ENCODE measurements at regions not wholly inside any gene's neighbourhood (a gene's known extent, or its start where the extent isn't known, plus 50 kb on each side); places are given as distances from the start of the nearest gene placed in this dataset.
A peak's percentile ranks its signal among the peaks of the same experiment; 100 is the strongest.
"Not testable (repeated sequence)": the region's sequence is repeated elsewhere in the genome, so short reads cannot be mapped to it uniquely, and the experiment has no call there.

DNA sequence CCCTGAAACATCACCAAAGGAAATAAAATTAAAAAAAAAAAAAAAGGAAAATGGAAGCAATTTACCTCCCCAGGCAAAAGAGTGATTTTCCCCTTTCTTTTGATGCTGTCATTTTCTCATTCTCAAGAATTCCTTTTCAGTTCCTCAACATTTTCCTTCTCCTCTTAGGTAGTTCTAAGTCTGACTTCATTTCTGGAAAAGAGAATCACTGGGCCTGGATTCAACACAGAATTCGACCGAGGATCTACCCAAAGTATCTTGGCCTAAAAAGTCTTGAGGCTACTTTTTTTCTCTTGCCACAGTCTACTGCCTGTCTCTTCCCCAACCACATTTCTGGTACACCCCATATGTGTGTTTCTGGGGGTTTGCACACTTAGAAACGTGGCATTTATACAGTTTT, 717.8 kb upstream of the TBX3 start:
- DNase-seq (ENCODE audit: low read depth in 2 of 2), result no peak

DNA sequence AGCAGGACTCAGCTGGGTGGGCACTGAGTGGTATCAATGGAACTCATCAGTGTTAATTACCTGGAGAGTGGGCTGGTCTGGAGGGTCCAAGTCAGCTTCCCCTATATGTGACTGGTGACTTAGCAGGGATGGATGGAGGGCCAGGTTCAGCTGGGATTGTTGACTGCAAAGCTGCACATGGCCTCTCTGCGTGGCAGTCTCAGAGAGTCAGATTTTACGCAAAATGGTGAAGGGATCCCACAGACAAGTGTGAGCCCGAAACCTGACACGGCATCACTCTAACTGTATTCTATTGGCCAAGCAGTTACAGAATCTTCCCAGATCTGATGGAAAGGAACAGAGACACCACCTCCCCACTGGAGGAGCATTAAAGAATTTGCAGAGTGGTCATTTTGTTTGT, 716.0 kb upstream of the TBX3 start:
- no peak for DNase-seq (ENCODE audit: low read depth in 2 of 2)

DNA sequence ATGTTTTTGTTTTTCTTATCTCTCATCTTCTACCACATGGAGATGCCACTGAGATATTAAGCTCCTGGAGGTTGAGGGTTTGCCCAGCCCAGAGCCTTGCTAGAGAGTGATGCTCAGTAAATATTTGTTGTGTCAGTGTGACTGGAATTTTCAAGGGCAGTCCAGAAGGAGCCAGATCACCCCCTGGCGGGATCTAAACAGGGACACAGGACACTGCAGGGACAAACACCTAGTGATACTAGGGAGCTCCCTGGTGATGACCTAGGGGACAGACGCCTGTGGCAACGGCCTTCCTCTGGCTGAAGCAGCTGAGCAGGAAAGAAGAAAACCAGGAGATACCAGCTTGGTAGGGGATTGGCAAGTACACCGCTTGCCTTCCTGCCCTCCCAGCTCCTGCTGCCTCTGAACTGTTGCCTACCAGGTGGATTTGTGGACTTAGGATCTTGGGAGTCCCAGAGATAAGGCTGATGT, 714.4 kb upstream of the TBX3 start:
- DNase-seq (ENCODE audit: low read depth in 2 of 2), result no peak

DNA sequence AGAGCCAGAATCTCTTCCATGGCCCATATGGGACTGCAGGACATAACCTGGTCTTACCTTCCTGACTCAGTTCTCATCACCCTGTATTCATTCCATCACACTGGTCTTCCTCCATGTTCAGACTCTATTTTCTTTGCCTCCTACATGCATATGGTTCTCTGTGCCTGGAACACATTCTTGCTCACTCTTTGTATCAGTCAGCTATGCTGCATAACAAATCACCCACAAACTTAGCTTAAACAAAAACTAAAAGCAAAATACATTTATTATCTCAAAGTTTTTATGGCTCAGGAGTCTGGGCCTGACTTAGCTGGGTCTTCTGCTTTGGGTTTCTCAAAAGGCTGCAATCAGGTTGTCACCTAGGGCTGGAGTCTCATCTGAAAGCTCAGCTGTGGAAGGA, 712.6 kb upstream of the TBX3 start:
- DNase-seq (ENCODE audit: low read depth in 2 of 2), result no peak

DNA sequence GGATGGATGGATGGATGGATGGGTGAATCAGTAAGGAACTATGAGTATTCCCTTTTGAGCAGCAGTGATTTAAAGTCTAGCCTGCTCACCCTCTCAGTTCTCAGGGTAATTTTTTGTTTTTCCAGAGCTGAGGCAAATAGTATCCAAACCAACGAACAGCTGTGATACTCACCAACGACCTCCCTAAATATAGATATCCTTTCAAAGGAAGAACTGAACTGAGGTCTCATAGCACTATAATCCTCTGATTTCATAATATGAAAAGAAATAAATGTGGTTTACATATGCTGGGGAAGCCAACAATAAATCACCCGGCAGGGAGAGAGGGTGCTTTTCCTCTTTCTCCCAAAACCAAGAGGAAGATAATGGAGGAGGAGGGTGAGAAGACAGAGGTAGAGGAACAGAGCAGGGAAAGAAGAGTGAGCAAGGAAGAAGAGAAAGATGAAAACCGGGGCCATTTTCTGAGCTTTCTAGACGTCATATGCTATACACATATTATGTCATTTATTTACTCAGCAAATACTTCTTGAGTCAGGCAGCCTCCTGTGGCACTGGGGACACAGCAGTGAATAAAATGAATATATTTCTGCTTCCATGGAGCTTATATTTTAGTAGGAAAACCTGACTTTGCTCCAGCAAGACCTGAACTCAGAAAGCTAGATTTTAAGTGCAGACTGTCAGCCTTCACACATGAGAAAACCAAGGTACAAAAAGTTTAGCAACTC, 710.7 kb upstream of the TBX3 start:
- DNase-seq (ENCODE audit: low read depth in 2 of 2), result peak; percentile 48 to 53

DNA sequence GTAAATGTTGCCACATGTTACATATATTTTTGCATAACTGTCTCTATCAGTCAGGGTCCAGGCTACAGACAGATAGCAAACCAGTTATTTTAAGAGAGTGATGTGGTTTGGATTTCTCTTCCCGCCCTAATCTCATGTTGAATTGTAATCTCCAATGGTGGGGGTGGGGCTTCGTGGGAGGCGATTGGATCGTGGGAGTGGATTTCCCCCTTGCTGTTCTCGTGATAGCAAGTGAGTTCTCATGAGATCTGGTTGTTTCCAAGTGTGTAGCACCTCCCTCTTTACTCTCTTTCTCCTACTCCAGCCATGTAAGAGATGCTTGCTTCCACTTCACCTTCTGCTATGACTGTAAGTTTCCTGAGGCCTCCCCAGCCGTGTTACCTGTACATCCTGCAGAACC, 704.2 kb upstream of the TBX3 start:
- DNase-seq (ENCODE audit: low read depth in 2 of 2), result no peak

DNA sequence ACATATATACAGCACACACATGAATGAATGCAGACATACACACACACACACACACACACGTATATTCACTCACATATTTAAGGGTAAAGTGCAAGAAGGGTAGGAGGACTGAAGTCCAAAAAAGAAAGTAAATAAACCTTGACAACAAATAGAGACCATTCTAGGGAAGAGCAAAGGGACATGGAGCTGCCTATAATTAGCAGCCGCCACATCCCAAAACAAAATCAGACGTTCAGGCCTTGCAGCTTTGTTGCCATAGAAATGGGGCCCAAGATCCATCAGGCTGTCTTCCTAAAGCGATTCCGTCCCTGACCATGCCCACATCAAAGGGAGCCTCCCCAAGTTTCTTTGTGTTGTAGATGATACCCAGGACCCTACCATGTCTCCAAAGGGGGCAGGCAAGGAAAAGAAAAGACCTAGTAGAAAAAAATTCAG, 703.5 kb upstream of the TBX3 start:
- DNase-seq (ENCODE audit: low read depth in 2 of 2), result no peak

DNA sequence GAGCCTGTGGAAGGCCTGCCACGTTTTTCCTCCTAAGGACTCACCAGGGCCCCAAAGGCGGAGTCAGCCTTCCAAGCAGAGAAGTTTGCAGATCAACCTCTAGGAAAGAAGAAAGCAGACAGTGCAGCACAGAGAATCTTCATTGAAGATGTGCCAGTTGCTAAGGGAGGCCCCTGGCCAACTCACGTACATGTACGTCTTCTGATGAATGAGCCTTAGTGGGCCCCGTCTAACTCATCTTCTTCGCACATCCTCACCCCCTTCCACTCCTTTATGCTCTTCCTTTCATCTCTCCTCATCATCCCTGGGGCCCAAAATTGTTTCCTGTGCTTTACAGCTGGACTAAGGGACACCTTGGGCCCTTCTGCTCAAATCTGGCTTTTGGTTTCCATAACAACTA, 703.0 kb upstream of the TBX3 start:
- no peak for DNase-seq (ENCODE audit: low read depth in 2 of 2)

DNA sequence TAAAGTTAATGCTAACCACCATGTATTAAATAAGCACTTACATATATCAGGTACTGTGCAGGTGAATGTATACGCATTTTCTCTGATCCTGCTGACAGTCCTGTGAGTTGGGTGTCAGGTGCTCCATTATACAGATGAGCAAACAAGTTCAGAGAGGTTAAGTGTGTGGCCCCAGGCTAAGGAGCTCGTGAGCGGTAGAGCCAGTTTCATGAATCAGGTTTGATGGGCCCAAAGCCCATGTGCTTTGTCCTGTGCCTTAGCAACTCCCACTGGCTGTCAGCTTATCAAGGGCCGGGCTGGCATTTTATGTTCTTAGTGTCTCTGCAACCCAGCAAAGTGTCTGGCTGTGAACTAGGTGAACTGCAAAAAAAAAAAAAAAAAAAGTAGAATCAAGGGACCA, 701.2 kb upstream of the TBX3 start:
- no peak for DNase-seq (ENCODE audit: low read depth in 2 of 2)

DNA sequence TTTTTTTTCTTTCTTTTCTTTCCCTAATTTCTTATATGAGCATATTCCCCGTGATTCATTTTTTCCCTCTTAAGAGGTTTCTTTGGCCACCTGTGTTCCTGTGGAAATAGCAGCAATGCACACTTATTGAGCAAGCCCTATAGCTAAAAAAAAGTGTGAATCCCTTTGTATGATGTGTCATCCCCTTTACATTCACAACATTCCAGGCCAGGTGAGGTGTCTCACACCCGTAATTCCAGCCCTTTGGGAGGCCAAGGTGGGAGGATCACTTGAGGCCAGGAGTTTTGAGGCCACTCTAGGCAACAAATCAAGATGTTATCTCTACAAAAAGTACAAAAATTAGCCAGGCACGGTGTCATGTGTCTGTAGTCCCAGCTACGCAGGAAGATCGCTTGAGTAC, 700.4 kb upstream of the TBX3 start:
- no peak for DNase-seq (ENCODE audit: low read depth in 2 of 2)

DNA sequence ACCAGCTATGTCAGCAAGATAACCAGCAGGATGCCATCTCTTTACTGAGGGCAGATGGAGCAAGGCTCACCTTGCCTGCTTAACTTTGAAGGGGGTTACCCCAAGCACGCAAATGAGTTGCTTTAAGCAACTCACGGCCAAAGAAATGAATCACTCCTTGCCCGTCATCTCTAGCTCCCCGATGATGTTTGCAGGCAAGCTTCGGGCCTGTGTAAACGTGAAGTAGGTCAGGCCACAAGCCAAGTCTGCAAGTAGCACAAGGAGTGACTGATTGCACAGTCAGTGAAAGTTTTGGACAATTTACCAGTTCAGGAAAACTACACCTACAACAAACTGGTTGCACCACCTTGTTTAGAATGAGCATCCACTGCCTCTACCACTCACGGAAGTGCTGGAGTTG, 699.7 kb upstream of the TBX3 start:
- no peak for DNase-seq (ENCODE audit: low read depth in 2 of 2)

DNA sequence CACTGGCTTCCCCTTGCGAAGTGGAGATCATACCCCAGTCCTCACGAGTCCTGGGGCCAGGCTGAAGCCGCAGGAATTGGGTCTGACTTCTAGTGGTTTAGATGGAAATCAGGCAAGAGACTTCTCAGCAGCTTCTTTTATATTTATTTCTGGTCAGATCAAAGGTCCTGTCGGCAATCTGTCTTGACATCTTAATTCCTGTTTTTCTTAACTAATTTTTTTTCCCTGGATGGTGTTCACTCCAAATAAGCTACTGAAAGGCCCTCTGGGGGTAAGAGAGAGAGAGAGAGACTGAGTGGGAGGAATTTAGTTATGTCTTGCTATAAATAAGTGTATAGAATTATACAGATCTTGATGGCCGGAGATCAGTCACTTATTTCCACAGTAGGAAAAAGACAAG, 698.7 kb upstream of the TBX3 start:
- no peak for DNase-seq (ENCODE audit: low read depth in 2 of 2)

DNA sequence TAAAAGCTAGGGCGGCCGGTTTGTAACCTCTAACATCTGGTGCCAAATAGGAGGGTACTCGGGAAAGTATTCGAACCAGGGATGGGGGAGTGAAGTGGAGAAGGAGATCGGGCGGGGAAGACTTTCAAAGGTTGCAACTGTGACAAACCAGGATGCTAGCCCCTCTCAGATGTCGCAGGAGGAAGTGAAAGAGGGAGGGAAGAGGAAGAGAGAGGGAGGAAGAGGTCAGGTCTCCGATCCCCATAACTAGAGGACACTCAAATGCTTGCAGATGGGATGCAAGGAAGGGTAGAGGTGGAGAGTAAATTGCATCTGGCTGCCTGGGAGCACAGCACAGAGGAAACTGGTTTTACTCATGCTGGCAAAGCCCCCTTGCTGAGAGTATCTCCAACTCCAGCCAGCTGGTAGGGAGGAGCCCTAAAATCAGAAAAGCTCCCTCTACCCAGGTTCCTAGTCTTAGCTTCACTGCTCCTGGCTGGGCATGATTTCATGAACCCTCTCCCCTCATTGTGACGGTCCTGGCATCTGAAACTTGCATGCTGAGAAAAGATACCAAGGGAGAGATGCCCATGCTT, 696.7 kb upstream of the TBX3 start:
- DNase-seq (ENCODE audit: low read depth in 2 of 2), result no peak

DNA sequence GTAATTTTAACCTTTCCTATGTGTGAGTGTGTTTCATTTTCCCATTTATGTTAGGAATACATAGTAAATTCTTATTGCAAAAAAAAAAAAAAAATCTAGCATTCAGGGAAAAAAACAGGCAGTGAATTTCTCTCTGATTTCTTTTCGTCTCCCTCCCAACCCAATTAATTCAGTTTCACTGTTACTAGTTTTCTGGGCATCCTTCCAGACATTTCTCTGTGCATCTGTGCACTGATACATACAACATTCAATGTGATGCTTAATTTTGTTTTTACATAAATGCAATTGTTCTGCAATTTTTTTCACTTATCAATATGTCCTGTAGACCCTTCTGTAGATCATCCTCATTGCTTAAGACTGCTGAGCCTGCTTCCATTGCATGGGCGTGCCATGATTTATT, 694.3 kb upstream of the TBX3 start:
- peak in 1 of 2 experiments; percentile 28 for DNase-seq (ENCODE audit: low read depth in 2 of 2)

DNA sequence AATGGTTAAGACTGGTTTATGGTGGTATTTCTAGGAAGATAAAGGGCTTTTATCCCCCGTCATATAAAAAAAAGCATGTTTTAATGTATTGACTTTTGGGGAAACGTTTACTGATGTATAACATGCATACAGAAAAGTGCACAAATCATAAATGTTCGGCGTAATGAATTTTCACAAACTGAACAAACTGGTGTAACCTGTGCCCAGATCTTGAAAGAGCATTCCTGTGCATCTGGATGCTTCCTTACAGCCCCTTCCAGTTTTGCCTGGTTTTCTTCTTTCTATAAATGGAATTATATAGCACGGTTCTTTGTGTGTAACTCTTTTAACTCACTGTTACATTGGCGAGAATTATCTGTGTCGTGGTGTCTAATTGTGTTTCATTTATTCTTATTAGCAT, 693.8 kb upstream of the TBX3 start:
- no peak for DNase-seq (ENCODE audit: low read depth in 2 of 2)

DNA sequence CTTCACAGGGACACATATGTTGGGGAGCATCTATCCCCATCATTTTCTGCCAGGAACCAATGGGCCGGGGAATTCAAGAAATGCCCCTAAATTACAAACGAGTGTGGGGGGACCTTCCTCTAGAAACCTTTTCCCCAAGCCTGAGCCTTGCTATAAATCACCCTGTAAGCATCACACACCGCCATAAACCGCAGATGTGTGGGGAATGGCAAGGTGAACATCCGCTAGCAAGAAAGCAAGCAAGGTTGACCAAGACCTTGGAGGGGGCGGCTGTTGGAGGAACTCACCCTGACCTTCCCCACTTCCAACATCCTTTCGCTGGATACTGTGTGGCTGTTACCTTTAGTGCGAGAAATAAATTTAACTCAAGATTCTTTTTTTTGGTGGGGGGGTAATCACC, 693.3 kb upstream of the TBX3 start:
- no peak for DNase-seq (ENCODE audit: low read depth in 2 of 2)

DNA sequence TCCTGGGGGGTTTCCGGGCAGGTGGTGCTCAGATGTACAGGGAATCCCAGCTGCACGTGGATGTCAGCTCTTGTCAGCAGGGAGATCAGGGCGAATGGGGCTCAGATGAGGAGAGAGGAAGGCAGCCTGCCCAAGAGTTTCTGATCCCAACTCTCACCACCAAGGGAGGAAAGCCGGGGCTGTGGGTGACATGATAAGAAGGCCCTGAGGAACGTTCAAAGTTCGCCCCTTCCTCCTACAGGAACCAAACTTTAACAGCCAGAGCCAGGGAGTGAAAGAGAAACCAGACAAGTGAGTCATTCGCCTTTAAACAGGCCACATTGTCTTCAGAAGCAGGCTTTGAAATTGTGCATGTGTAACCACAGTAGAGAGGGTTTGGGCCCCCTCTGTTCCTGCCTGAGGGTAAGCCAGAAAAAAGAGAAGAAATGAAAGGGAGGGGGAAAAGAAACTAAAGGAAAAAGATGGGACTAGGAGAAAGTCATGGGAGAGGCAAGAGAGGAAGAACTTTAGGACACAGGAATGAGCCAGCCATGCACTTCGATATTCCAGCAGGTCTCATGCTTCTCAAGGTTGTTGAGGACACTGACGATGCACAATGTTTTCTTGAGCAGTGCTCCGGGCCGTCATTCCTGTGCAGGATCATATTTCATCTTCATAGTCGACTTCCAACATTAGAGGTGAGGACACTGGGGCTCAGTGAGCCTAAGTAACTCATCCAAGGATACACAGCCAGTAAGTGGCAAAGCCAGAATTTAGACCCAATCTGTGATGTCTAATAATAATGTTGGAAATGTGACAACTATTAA, 691.4 kb upstream of the TBX3 start:
- DNase-seq (ENCODE audit: low read depth in 2 of 2), result peak; percentile 48

DNA sequence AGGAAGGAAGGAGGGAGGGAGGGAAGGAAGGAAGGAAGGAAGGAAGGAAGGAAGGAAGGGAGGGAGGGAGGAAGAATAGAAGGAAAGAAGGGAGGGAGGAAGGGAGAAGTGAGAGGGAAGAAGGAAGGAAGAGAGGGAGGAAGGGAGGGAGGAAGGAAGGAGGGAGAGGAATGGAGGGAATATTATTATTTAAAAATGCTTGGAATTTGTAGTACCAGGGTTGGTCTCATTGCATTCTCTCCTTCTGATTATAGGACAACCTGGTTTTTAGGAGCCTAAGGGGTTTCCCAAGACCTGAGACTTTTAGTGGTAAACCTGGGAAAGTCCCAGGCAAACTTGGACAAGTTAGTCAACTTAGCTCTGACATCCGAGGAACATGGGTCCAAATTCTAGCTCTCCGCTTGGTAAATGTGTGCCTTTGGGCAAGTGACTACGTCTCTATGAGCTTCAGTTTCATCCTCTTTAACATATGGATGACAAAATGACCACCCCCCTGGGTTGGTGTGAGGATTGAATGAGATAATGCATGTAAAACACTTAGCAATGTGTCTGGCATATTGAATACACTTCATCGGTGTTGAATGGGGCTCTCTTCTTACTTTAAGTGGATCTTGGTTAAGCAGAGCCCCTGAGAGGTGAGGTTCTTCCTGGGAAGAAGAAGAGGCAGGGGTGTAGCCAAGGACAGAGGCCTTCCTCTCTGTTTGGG, 690.7 kb upstream of the TBX3 start:
- DNase-seq (ENCODE audit: low read depth in 2 of 2), result no peak

DNA sequence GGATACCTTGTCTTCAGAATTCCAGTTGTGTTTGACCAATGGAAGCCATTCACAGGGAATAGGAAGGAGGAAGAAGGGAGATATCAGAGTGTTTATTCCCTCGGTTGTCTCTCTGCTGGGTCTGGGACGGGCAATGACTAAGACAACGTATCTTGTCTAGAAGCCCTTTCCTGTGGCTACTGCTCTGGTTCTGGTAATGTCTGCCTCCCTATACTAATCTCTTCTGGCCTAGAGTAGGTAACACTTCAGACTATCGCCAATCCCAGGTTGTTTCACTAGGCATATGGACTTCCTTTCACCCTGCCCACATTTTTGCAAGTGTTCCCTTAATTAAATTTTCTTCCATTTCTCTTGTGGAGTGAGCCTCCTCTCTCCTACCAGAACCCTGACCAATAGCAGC, 687.7 kb upstream of the TBX3 start:
- DNase-seq (ENCODE audit: low read depth in 2 of 2), result no peak

DNA sequence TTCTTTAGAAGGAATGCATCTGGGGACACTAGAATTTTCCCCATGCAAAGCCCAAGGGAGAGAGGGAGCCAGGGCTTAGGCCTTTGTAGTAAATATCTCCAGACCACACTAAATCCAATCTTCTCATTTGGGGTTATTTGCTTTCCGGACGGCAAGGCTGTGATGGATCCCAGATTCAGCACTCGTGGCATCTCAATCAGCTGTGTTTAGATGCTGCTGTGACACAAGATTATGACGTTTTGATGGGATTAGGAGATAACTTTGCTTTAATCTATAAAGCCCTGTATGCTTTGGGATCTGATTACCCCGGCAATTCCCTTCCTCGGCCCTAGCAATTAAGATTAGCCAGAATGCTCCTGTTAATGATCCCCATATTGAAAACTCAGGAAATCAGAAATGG, 686.7 kb upstream of the TBX3 start:
- no peak for DNase-seq (ENCODE audit: low read depth in 2 of 2)

DNA sequence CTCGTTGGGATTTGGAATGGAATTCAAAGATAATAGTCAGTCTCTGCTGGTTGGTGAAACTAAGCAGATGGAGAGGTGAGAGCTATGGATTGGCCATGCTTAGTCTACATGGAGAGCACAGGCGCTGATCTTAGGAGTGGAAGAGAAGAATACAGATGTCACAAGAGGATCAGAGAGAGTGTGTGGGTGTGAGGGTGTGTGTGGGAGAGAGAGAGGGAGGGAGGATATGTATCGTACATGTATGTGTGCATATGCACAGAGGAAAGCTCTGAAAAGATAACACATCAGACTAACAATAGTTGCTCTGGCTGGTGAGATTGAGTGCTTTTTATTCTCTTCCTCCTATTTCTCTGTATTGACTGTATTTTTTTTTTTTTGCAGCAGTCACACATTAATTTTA, 686.2 kb upstream of the TBX3 start:
- DNase-seq (ENCODE audit: low read depth in 2 of 2), result no peak

DNA sequence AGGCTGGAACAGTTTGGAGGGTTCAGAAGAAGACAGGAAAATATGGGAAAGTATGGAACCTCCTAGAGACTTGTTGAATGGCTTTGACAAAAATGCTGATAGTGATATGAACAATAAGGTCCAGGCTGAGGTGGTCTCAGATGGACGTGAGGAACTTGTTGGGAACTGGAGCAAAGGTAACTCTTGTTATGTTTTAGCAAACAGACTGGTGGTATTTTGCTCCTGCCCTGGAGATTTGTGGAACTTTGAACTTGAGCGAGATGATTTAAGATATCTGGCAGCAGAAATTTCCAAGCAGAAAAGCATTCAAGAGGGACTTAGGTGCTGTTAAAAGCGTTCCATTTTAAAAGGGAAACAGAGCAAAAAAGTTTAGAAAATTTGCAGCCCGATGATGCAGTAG, 682.3 kb upstream of the TBX3 start:
- not testable (repeated sequence) for DNase-seq (ENCODE audit: low read depth in 2 of 2)
